Neuronal stem cell (in vitro differentiated cells): ENCODE measurements at regions not wholly inside any gene's neighbourhood (a gene's known extent, or its start where the extent isn't known, plus 50 kb on each side); places are given as distances from the start of the nearest gene placed in this dataset.

ENCODE experiments used
- DNase-seq: peaks from one replicate; pipeline ENCODE4 v3.0.0-alpha.2; 2013; ENCODE audit warnings: low spot score
- H2AFZ ChIP-seq: one replicate; pipeline ENCODE4 v1.6.1; 2013; ENCODE audit warnings: mild to moderate bottlenecking, low read length, inconsistent platforms
- H2AK5ac ChIP-seq: 2 replicates; pipeline ENCODE4 v1.6.1; 2013; ENCODE audit warnings: low read depth, mild to moderate bottlenecking, inconsistent platforms, low read length, moderate library complexity, mixed read lengths
- H2BK120ac ChIP-seq: 2 replicates; pipeline ENCODE4 v1.6.1; 2013; ENCODE audit warnings: low read depth, mild to moderate bottlenecking, inconsistent platforms, low read length, moderate library complexity, mixed read lengths
- H2BK12ac ChIP-seq: one replicate; pipeline ENCODE4 v1.6.1; 2013; ENCODE audit warnings: low read length, inconsistent platforms
- H2BK15ac ChIP-seq: 2 replicates; pipeline ENCODE4 v1.6.1; 2013; ENCODE audit warnings: mild to moderate bottlenecking, low read length, inconsistent platforms, mixed read lengths
- H2BK5ac ChIP-seq: one replicate; pipeline ENCODE4 v1.6.1; 2013; ENCODE audit warnings: inconsistent platforms, mild to moderate bottlenecking, low read length, moderate library complexity
- H3K14ac ChIP-seq: one replicate; pipeline ENCODE4 v1.6.1; 2013; ENCODE audit warnings: low read length, inconsistent platforms
- H3K18ac ChIP-seq: 2 replicates; pipeline ENCODE4 v1.6.1; 2013; ENCODE audit warnings: low read length, inconsistent platforms
- H3K23ac ChIP-seq: 2 replicates; pipeline ENCODE4 v1.6.1; 2013; ENCODE audit warnings: low read depth, mild to moderate bottlenecking, mixed read lengths, low read length, inconsistent platforms; ENCODE audit not compliant: poor library complexity
- H3K27ac ChIP-seq: replicated peaks from 3 replicates; pipeline ENCODE4 v1.5.1; 2013; ENCODE audit warnings: low read length, inconsistent platforms
- H3K27me3 ChIP-seq, 3 experiments: 2 replicates each; pipeline ENCODE4 v1.6.1; 2013; ENCODE audit warnings: low read length in 3 of 3, mild to moderate bottlenecking in 2 of 3, inconsistent platforms in 1 of 3, low read depth in 1 of 3, mixed read lengths in 1 of 3, moderate library complexity in 1 of 3; ENCODE audit not compliant: control insufficient read depth in 3 of 3, insufficient read depth in 3 of 3
- H3K36me3 ChIP-seq, 2 donors: replicated peaks in 1 of 2; 2 replicates each; pipeline ENCODE4 v1.6.1; 2013; ENCODE audit warnings: low read length in 2 of 2; ENCODE audit not compliant: control insufficient read depth in 2 of 2, insufficient read depth in 2 of 2
- H3K4ac ChIP-seq: 2 replicates; pipeline ENCODE4 v1.6.1; 2013; ENCODE audit warnings: inconsistent platforms, mild to moderate bottlenecking, low read length, moderate library complexity
- H3K4me1 ChIP-seq, 2 donors: 1 replicate in 1 of 2; 2 replicates in 1 of 2; pipeline ENCODE4 v1.6.1; 2013; ENCODE audit warnings: low read length in 2 of 2, low read depth in 1 of 2; ENCODE audit not compliant: control insufficient read depth in 2 of 2, insufficient read depth in 1 of 2
- H3K4me2 ChIP-seq: one replicate; pipeline ENCODE4 v1.6.1; 2013; ENCODE audit warnings: mild to moderate bottlenecking, low read length, inconsistent platforms; ENCODE audit not compliant: insufficient read depth, poor library complexity, severe bottlenecking
- H3K4me3 ChIP-seq, 2 donors: 2 replicates each; pipeline ENCODE4 v1.5.1; 2013; ENCODE audit warnings: low read length in 2 of 2, mild to moderate bottlenecking in 2 of 2, inconsistent platforms in 1 of 2, moderate library complexity in 1 of 2
- H3K79me1 ChIP-seq: one replicate; pipeline ENCODE4 v1.6.1; 2013; ENCODE audit warnings: low read depth, mild to moderate bottlenecking, inconsistent platforms, low read length, moderate library complexity
- H3K9ac ChIP-seq: one replicate; pipeline ENCODE4 v1.6.1; 2013; ENCODE audit warnings: mild to moderate bottlenecking, low read depth, low read length, inconsistent platforms; ENCODE audit not compliant: poor library complexity
- H3K9me3 ChIP-seq, 2 donors: replicated peaks in 1 of 2; 2 replicates each; pipeline versions ENCODE3 to v1.6.1; 2013; ENCODE audit warnings: low read length in 2 of 2, mild to moderate bottlenecking in 2 of 2, inconsistent platforms in 1 of 2, low read depth in 1 of 2, mixed read lengths in 1 of 2, moderate library complexity in 1 of 2; ENCODE audit not compliant: control insufficient read depth in 2 of 2, insufficient read depth in 1 of 2
- H4K8ac ChIP-seq: one replicate; pipeline ENCODE4 v1.6.1; 2013; ENCODE audit warnings: low read depth, mild to moderate bottlenecking, inconsistent platforms, low read length, moderate library complexity
- H4K91ac ChIP-seq: one replicate; pipeline ENCODE4 v1.6.1; 2013; ENCODE audit warnings: low read length, low read depth, mild to moderate bottlenecking, inconsistent platforms; ENCODE audit not compliant: poor library complexity
- WGBS, 2 donors: extraction: QIAGEN DNeasy Blood & Tissue Kit; methylation state at CpG; one replicate each; pipeline ENCODE4 v1.1.7; 2013; ENCODE audit warnings: missing lambda C conversion rate in 2 of 2, mixed read lengths in 1 of 2; ENCODE audit not compliant: insufficient read length in 2 of 2, insufficient replicate concordance in 1 of 2; ENCODE audit errors: extremely low coverage in 2 of 2; 5-methylcytosine and 5-hydroxymethylcytosine counted together

DNA sequence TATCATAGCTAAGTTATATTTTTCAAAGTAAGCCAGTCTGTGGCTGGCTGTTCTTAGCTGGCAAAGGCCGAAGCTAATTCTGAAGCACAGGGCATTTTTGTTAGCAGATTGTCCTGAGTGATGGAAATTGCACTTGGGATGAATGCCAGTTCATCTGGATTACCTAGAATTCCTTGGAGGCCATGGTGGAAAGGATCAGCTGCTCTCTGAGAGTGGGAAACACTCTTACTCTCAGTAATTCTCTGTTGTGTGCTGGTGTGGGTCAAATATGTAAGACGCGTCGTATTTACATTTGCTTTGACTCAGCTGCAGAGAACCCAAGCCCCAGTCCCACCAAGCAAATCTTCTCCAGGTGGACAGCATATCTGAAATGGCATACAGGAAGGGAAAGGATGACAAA is 60.7 kb upstream of the C1QTNF9B start:
- DNase-seq, result no peak
- H3K27ac ChIP-seq, result no peak overlapping the region
- H2BK5ac ChIP-seq, result no peak overlapping the region
- H2BK120ac ChIP-seq, result no peak overlapping the region
- WGBS, 2 donors, result no CpG with 5 or more reads among the region's 4 CpGs
- H3K18ac ChIP-seq, result no peak overlapping the region
- H2AK5ac ChIP-seq, result no peak overlapping the region
- peak overlapping the region; percentile 25 for H2AFZ ChIP-seq
- H3K9ac ChIP-seq, result no peak overlapping the region
- no peak overlapping the region for H4K91ac ChIP-seq
- no peaks in the 10 kb centered on the region for H3K36me3 ChIP-seq
- H3K79me1 ChIP-seq, result no peaks in the 10 kb centered on the region
- H4K8ac ChIP-seq, result no peak overlapping the region
- H2BK12ac ChIP-seq, result no peak overlapping the region
- no peak overlapping the region for H3K14ac ChIP-seq
- H3K4me1 ChIP-seq, result no peaks in the 10 kb centered on the region
- H3K4me3 ChIP-seq, result no peak overlapping the region
- no peaks in the 10 kb centered on the region for H3K9me3 ChIP-seq
- no peak overlapping the region for H3K23ac ChIP-seq
- peaks cover 0 to 6% (median 0%) of the 10 kb centered on the region in 3 experiments for H3K27me3 ChIP-seq
- no peak overlapping the region for H3K4ac ChIP-seq
- no peak overlapping the region for H3K4me2 ChIP-seq
- no peak overlapping the region for H2BK15ac ChIP-seq

DNA sequence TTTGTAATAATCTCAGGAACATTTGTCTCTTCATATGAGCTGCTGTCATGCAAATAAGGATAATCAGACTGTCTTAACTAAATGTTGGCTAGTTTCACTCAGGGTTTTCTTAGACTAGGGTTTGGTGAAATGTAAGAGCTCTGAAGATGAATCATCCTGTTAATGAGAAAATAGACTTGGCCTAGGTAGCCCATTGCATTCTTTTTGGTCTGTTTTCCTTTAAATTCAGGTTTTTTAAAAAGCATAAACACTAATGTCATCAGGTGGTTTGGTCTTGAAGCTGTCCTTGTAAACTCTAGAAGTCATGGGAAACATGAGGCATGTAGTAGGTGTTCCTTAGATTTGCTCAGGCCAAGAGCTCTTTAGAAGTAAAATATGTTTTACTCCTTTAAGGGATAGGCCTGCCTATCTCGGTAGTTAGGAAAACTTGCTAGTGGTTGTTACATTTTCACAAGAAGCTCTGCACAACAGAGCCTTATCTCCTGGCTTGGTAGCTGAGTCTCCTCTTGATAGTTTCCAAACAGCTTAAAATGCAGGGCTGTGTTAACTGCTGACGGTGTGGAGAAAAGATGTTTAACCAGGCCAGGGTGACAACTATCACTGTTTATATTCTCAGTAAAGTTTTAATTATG is 62.0 kb upstream of the C1QTNF9B start:
- Histone ChIP-seq H3K18ac (no peak overlapping the region), H3K9me3 (no peaks in the 10 kb centered on the region), H2BK5ac (no peak overlapping the region), H4K91ac (no peak overlapping the region), H2BK15ac (no peak overlapping the region), H3K14ac (no peak overlapping the region), H2BK120ac (no peak overlapping the region), H3K9ac (no peak overlapping the region), H3K4me3 (no peak overlapping the region), H3K27me3 (peaks cover 0 to 6% (median 0%) of the 10 kb centered on the region in 3 experiments), H2AK5ac (no peak overlapping the region), H2BK12ac (no peak overlapping the region), H3K27ac (no peak overlapping the region), H3K23ac (no peak overlapping the region), H3K79me1 (no peaks in the 10 kb centered on the region), H3K4me1 (peaks cover 0 to 2% of the 10 kb centered on the region in 2 donors), H2AFZ (no peak overlapping the region), H3K4ac (no peak overlapping the region), H4K8ac (no peak overlapping the region), H3K36me3 (no peaks in the 10 kb centered on the region), H3K4me2 (no peak overlapping the region)
- WGBS, 2 donors, result no CpG with 5 or more reads among the region's 2 CpGs
- DNase-seq, result no peak

DNA sequence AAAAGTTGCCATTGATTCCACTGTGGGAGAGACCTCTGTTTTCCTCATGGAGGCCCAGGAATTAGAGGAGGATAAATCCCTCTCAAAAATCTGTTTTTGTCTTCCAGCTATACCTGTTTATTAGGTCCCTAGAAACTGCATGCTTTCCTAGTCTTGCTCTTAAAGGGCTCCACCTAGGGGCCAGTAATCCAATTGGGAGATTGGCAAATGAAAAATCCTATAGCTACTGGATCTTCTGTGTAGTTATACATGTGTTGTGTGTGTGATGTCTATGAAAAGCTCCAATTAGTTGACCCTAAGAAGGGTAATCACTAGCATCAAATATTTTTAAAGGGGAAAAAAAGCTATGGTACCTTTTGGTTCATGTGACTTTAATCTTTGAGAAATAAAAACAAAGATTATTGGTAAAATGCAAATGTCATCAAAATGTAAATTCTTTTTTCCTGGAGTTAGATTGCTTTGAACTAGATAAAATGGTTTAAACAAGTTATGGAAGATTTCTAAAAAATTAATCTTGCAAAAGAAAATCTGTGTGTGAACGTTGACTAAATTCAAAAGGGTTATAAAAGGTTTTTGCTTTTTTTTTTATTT is 63.4 kb upstream of the C1QTNF9B start:
- Histone ChIP-seq H2AK5ac (no peak overlapping the region), H2BK5ac (no peak overlapping the region), H2BK120ac (no peak overlapping the region), H3K27me3 (peaks cover 0 to 6% (median 0%) of the 10 kb centered on the region in 3 experiments), H3K23ac (no peak overlapping the region), H3K9me3 (no peaks in the 10 kb centered on the region), H3K18ac (no peak overlapping the region), H3K4me1 (peaks cover 0 to 2% of the 10 kb centered on the region in 2 donors), H3K14ac (no peak overlapping the region), H3K4ac (no peak overlapping the region), H3K4me2 (no peak overlapping the region), H4K91ac (no peak overlapping the region), H3K79me1 (no peaks in the 10 kb centered on the region), H4K8ac (no peak overlapping the region), H3K9ac (no peak overlapping the region), H3K4me3 (no peak overlapping the region), H3K36me3 (no peaks in the 10 kb centered on the region), H3K27ac (no peak overlapping the region), H2BK15ac (no peak overlapping the region), H2AFZ (no peak overlapping the region), H2BK12ac (no peak overlapping the region)
- DNase-seq, result peak; percentile 23
- WGBS, 2 donors, result no CpG with 5 or more reads among the region's 1 CpG

DNA sequence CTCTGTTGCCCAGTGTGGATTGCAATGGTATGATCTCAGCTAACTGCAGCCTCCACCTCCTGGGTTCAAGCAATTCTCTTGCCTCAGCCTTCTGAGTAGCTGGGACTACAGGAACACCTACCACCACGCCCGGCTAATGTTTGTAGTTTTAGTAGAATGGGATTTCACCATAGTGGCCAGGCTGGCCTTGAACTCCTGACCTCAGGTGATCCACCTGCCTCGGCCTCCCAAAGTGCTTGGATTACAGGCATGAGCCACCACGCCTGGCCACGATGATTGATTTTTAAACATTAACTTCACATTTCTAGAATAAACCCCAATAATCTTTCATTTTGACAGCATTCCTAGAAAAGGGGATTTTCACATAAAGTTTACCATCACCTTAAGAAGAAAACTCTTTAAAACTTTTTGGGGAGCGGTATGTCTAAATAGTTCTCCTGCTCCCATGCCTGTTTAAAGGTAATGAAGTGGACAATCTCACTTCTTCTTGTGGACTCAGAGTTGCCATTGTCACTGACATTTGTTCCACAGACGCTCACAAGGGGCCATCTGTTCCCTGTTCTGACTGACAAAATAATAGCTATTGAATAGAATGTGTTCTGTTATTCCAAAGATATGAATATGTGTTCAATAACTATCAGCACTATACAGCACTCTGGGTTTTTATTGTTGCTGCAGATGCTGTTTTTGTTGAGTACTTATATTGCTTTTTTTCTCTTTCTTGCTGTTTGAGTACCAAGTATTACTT is 66.1 kb upstream of the C1QTNF9B start:
- Histone ChIP-seq H3K9me3 (no peaks in the 10 kb centered on the region), H3K4me3 (no peak overlapping the region), H2BK5ac (no peak overlapping the region), H3K18ac (no peak overlapping the region), H2BK15ac (no peak overlapping the region), H3K27me3 (no peaks in the 10 kb centered on the region), H2BK120ac (no peak overlapping the region), H3K27ac (no peak overlapping the region), H3K79me1 (no peaks in the 10 kb centered on the region), H3K4me2 (no peak overlapping the region), H3K4ac (no peak overlapping the region), H2AK5ac (no peak overlapping the region), H3K23ac (no peak overlapping the region), H4K8ac (no peak overlapping the region), H2AFZ (no peak overlapping the region), H3K36me3 (no peaks in the 10 kb centered on the region), H2BK12ac (no peak overlapping the region), H3K4me1 (peaks cover 0 to 2% of the 10 kb centered on the region in 2 donors), H3K14ac (no peak overlapping the region), H3K9ac (no peak overlapping the region), H4K91ac (no peak overlapping the region)
- DNase-seq, result no peak
- WGBS, 2 donors, result no CpG with 5 or more reads among the region's 7 CpGs
